ENCODE measurements at regions not wholly inside any gene's neighbourhood (a gene's known extent, or its start where the extent isn't known, plus 50 kb on each side); places are given as distances from the start of the nearest gene placed in this dataset.

DNA sequence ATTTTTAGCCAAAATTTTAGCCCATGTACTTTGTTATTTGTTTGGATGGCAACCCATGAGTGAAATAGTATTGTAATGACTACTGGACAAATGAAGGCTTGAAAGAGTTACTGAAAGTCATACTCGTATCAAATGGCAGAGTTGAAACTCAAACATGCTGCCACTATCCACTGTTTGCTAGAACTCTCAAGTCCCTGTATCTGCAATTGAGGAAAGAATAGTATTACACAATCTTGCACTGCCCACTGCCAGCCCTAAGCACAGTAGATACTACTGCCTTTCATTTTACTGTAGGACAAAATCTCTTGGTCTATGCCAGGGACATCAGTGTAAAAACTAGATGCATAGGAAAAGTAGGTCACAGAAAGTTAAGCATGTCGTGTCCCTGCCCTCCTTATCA is 581.1 kb upstream of the PLXNA2 start:
- Histone ChIP-seq H3K9ac (ENCODE audit: low read length) (no peak overlapping the region), H3K36me3 (ENCODE audit: control insufficient read depth in 1 of 2, insufficient read depth in 2 of 2, low read depth in 1 of 2, low read length in 2 of 2) (no peaks in the 10 kb centered on the region)

DNA sequence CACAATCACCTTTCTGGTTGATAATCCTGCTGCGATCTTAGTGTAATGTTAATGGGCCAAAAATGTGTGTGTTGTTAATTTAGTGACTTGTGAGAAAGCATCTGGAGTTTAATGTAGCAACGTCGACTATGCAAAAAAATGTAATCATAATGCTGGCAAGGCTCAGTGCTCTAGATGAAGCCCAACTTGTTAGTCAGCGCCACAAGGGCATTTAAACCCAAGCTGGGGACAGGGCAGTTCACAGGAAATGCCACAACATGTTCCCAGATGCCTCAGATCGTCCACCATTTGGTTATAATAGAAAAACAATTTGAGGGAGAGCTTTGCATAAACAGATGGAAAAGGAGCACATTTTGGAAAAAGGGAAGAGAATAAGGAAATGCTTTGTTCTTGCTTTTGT is 585.4 kb upstream of the PLXNA2 start:
- H2BK12ac ChIP-seq (ENCODE audit: low read length in 2 of 2) = no peak overlapping the region
- no peak for DNase-seq
- no peak overlapping the region for H2BK15ac ChIP-seq (ENCODE audit: low read depth, poor library complexity, severe bottlenecking)
- H3K4me2 ChIP-seq (ENCODE audit: low read length, poor library complexity, severe bottlenecking) = no peak overlapping the region
- H2AK5ac ChIP-seq (ENCODE audit: low read length, severe bottlenecking) = no peak overlapping the region
- no peak overlapping the region for H3K18ac ChIP-seq (ENCODE audit: low read depth in 1 of 2, low read length in 2 of 2)
- H4K8ac ChIP-seq (ENCODE audit: low read length) = no peak overlapping the region
- no peak overlapping the region for H3K4ac ChIP-seq (ENCODE audit: low read depth in 1 of 2, low read length in 2 of 2)
- no peak overlapping the region for H3K14ac ChIP-seq (ENCODE audit: low read length in 2 of 2)
- H2BK120ac ChIP-seq (ENCODE audit: low read depth, low read length) = no peak overlapping the region
- 83% methylated on average over 5 of the region's 5 CpGs for WGBS
- H3K27ac ChIP-seq (ENCODE audit: low read length, poor library complexity, severe bottlenecking) = no peak overlapping the region
- H3K79me1 ChIP-seq (replicated peaks; ENCODE audit: low read length, poor library complexity, severe bottlenecking) = no peaks in the 10 kb centered on the region
- H3K9me3 ChIP-seq (ENCODE audit: control insufficient read depth, low read length) = no peaks in the 10 kb centered on the region
- no peak overlapping the region for H2BK5ac ChIP-seq (ENCODE audit: low read depth, low read length, poor library complexity, severe bottlenecking)
- no peaks in the 10 kb centered on the region for H3K36me3 ChIP-seq (ENCODE audit: control insufficient read depth in 1 of 2, insufficient read depth in 2 of 2, low read depth in 1 of 2, low read length in 2 of 2)
- H3K23ac ChIP-seq (ENCODE audit: low read length in 2 of 2) = no peak overlapping the region
- H3K9ac ChIP-seq (ENCODE audit: low read length) = no peak overlapping the region
- H3K4me1 ChIP-seq (ENCODE audit: control insufficient read depth, insufficient read depth, low read depth, low read length) = no peaks in the 10 kb centered on the region
- no peak overlapping the region for H2AFZ ChIP-seq (ENCODE audit: low read depth, low read length)
- H3K4me3 ChIP-seq (ENCODE audit: insufficient read depth in 1 of 2, low read depth in 1 of 2, low read length in 2 of 2) = no peak overlapping the region
- no peaks in the 10 kb centered on the region for H3K27me3 ChIP-seq (ENCODE audit: control insufficient read depth in 1 of 2, insufficient read depth in 1 of 2, low read length in 2 of 2)
- H4K91ac ChIP-seq (ENCODE audit: low read length) = no peak overlapping the region

More for the DNA sequence above, 581.1 kb upstream of the PLXNA2 start:
- H2BK120ac ChIP-seq (ENCODE audit: low read depth, low read length) = no peak overlapping the region
- no peak overlapping the region for H3K4me3 ChIP-seq (ENCODE audit: insufficient read depth in 1 of 2, low read depth in 1 of 2, low read length in 2 of 2)
- H2AK5ac ChIP-seq (ENCODE audit: low read length, severe bottlenecking) = no peak overlapping the region
- no peak overlapping the region for H3K27ac ChIP-seq (ENCODE audit: low read length, poor library complexity, severe bottlenecking)
- H2BK5ac ChIP-seq (ENCODE audit: low read depth, low read length, poor library complexity, severe bottlenecking) = no peak overlapping the region
- H3K4me2 ChIP-seq (ENCODE audit: low read length, poor library complexity, severe bottlenecking) = no peak overlapping the region
- no peak for DNase-seq
- H3K23ac ChIP-seq (ENCODE audit: low read length in 2 of 2) = no peak overlapping the region
- no peaks in the 10 kb centered on the region for H3K4me1 ChIP-seq (ENCODE audit: control insufficient read depth, insufficient read depth, low read depth, low read length)
- no peak overlapping the region for H2BK12ac ChIP-seq (ENCODE audit: low read length in 2 of 2)
- no peaks in the 10 kb centered on the region for H3K27me3 ChIP-seq (ENCODE audit: control insufficient read depth in 1 of 2, insufficient read depth in 1 of 2, low read length in 2 of 2)
- no peak overlapping the region for H4K8ac ChIP-seq (ENCODE audit: low read length)
- H3K14ac ChIP-seq (ENCODE audit: low read length in 2 of 2) = no peak overlapping the region
- H4K91ac ChIP-seq (ENCODE audit: low read length) = no peak overlapping the region
- no peak overlapping the region for H2AFZ ChIP-seq (ENCODE audit: low read depth, low read length)
- no peaks in the 10 kb centered on the region for H3K9me3 ChIP-seq (ENCODE audit: control insufficient read depth, low read length)
- no peak overlapping the region for H3K18ac ChIP-seq (ENCODE audit: low read depth in 1 of 2, low read length in 2 of 2)
- no peaks in the 10 kb centered on the region for H3K79me1 ChIP-seq (replicated peaks; ENCODE audit: low read length, poor library complexity, severe bottlenecking)
- H2BK15ac ChIP-seq (ENCODE audit: low read depth, poor library complexity, severe bottlenecking) = no peak overlapping the region
- no peak overlapping the region for H3K4ac ChIP-seq (ENCODE audit: low read depth in 1 of 2, low read length in 2 of 2)
- WGBS = 74% methylated on average over 2 of the region's 2 CpGs

DNA sequence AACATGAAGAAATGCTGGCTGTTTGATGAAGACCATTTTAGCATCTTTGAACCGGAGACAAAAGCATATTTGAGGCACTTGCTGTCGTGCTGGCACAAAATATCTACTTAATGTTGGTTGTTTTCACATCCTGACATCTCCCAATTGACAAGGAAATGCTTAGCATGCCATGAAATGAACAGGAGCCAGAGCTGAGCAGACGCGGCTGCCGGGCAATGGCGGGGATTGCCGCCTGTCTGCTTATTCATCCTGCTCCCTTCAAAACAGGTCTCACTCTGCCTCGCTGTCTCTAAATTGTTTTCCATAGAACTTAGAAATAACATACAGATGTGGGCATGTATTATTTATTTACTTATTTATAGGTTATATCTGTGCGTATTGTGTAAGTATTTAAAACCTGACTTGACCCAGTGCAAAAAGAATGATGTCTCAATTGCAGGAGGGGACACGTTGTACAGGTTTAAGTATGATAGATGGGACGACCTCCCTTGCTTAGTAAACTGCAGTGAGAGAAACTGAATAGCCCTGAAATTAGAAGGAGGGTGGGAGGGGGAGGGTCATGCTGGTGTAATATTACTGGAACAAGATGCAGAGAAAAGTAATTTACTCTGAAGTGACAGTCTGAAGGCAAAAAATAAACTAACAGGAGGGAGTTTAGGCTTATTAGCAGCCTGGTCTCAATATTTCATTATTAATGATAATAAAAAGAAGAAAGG is 590.4 kb upstream of the PLXNA2 start:
- Histone ChIP-seq H3K79me1 (replicated peaks; ENCODE audit: low read length, poor library complexity, severe bottlenecking) (no peaks in the 10 kb centered on the region), H3K27me3 (ENCODE audit: control insufficient read depth in 1 of 2, insufficient read depth in 1 of 2, low read length in 2 of 2) (no peaks in the 10 kb centered on the region), H2BK12ac (ENCODE audit: low read length in 2 of 2) (no peak overlapping the region), H3K14ac (ENCODE audit: low read length in 2 of 2) (no peak overlapping the region), H3K27ac (ENCODE audit: low read length, poor library complexity, severe bottlenecking) (no peak overlapping the region), H4K91ac (ENCODE audit: low read length) (no peak overlapping the region), H4K8ac (ENCODE audit: low read length) (no peak overlapping the region), H2AFZ (ENCODE audit: low read depth, low read length) (no peak overlapping the region), H3K4ac (ENCODE audit: low read depth in 1 of 2, low read length in 2 of 2) (no peak overlapping the region), H3K18ac (ENCODE audit: low read depth in 1 of 2, low read length in 2 of 2) (no peak overlapping the region), H3K9ac (ENCODE audit: low read length) (no peak overlapping the region), H2AK5ac (ENCODE audit: low read length, severe bottlenecking) (no peak overlapping the region), H3K36me3 (ENCODE audit: control insufficient read depth in 1 of 2, insufficient read depth in 2 of 2, low read depth in 1 of 2, low read length in 2 of 2) (no peaks in the 10 kb centered on the region), H3K23ac (ENCODE audit: low read length in 2 of 2) (no peak overlapping the region), H3K4me2 (ENCODE audit: low read length, poor library complexity, severe bottlenecking) (peak overlapping the region; percentile 47), H3K9me3 (ENCODE audit: control insufficient read depth, low read length) (no peaks in the 10 kb centered on the region), H2BK15ac (ENCODE audit: low read depth, poor library complexity, severe bottlenecking) (no peak overlapping the region), H2BK120ac (ENCODE audit: low read depth, low read length) (no peak overlapping the region), H2BK5ac (ENCODE audit: low read depth, low read length, poor library complexity, severe bottlenecking) (no peak overlapping the region), H3K4me3 (ENCODE audit: insufficient read depth in 1 of 2, low read depth in 1 of 2, low read length in 2 of 2) (no peak overlapping the region), H3K4me1 (ENCODE audit: control insufficient read depth, insufficient read depth, low read depth, low read length) (no peaks in the 10 kb centered on the region)
- DNase-seq = peak; percentile 3
- WGBS = 16% methylated on average over 10 of the region's 11 CpGs

DNA sequence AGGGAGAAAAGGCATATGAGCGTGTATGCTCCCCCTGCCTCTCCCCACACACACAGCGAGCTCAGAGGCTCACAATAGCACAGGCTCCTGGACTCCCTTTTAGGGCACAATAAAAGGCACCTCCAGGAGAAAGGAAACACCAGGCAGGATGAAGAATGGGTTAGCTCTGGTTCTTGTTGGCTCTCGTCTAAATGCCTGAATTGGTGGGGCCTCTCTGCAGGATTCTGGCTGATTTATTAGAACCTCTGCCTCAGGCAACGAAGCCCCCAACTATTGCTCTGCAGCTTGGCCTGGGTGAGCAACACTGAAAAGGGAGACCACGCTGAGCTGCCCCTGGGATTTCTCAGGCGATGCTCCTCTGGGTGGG is 590.9 kb upstream of the PLXNA2 start:
- no peak for DNase-seq
- H3K4ac ChIP-seq (ENCODE audit: low read depth in 1 of 2, low read length in 2 of 2) = no peak overlapping the region
- H3K79me1 ChIP-seq (replicated peaks; ENCODE audit: low read length, poor library complexity, severe bottlenecking) = no peaks in the 10 kb centered on the region
- no peak overlapping the region for H3K23ac ChIP-seq (ENCODE audit: low read length in 2 of 2)
- no peaks in the 10 kb centered on the region for H3K4me1 ChIP-seq (ENCODE audit: control insufficient read depth, insufficient read depth, low read depth, low read length)
- H3K9ac ChIP-seq (ENCODE audit: low read length) = no peak overlapping the region
- no peak overlapping the region for H2BK15ac ChIP-seq (ENCODE audit: low read depth, poor library complexity, severe bottlenecking)
- no peak overlapping the region for H4K8ac ChIP-seq (ENCODE audit: low read length)
- H2BK5ac ChIP-seq (ENCODE audit: low read depth, low read length, poor library complexity, severe bottlenecking) = no peak overlapping the region
- H3K14ac ChIP-seq (ENCODE audit: low read length in 2 of 2) = no peak overlapping the region
- H2AK5ac ChIP-seq (ENCODE audit: low read length, severe bottlenecking) = no peak overlapping the region
- no peak overlapping the region for H3K18ac ChIP-seq (ENCODE audit: low read depth in 1 of 2, low read length in 2 of 2)
- H2AFZ ChIP-seq (ENCODE audit: low read depth, low read length) = no peak overlapping the region
- H4K91ac ChIP-seq (ENCODE audit: low read length) = no peak overlapping the region
- H3K4me2 ChIP-seq (ENCODE audit: low read length, poor library complexity, severe bottlenecking) = no peak overlapping the region
- 34% methylated on average over 4 of the region's 6 CpGs for WGBS
- no peak overlapping the region for H2BK12ac ChIP-seq (ENCODE audit: low read length in 2 of 2)
- H2BK120ac ChIP-seq (ENCODE audit: low read depth, low read length) = no peak overlapping the region
- H3K36me3 ChIP-seq (ENCODE audit: control insufficient read depth in 1 of 2, insufficient read depth in 2 of 2, low read depth in 1 of 2, low read length in 2 of 2) = no peaks in the 10 kb centered on the region
- H3K27me3 ChIP-seq (ENCODE audit: control insufficient read depth in 1 of 2, insufficient read depth in 1 of 2, low read length in 2 of 2) = no peaks in the 10 kb centered on the region
- H3K27ac ChIP-seq (ENCODE audit: low read length, poor library complexity, severe bottlenecking) = no peak overlapping the region
- no peaks in the 10 kb centered on the region for H3K9me3 ChIP-seq (ENCODE audit: control insufficient read depth, low read length)
- no peak overlapping the region for H3K4me3 ChIP-seq (ENCODE audit: insufficient read depth in 1 of 2, low read depth in 1 of 2, low read length in 2 of 2)

Measured in mesenchymal stem cell (in vitro differentiated cells and primary cell).